Ectodermal cell (in vitro differentiated cells): ENCODE measurements at regions not wholly inside any gene's neighbourhood (a gene's known extent, or its start where the extent isn't known, plus 50 kb on each side); places are given as distances from the start of the nearest gene placed in this dataset.
"Not testable (repeated sequence)": the region's sequence is repeated elsewhere in the genome, so short reads cannot be mapped to it uniquely, and the experiment has no call there.

Source experiments
- H3K27ac ChIP-seq: 2 replicates; pipeline ENCODE4 v1.7.0; 2013; ENCODE audit warnings: mild to moderate bottlenecking, low read depth, low read length; ENCODE audit not compliant: insufficient read depth, poor library complexity, severe bottlenecking
- H3K27me3 ChIP-seq: 2 replicates; pipeline ENCODE4 v1.7.0; 2013; ENCODE audit warnings: mild to moderate bottlenecking, low read length; ENCODE audit not compliant: insufficient read depth, control insufficient read depth, poor library complexity, severe bottlenecking
- H3K36me3 ChIP-seq: one replicate; pipeline ENCODE4 v1.7.0; 2013; ENCODE audit warnings: low read length; ENCODE audit not compliant: control insufficient read depth, insufficient read depth
- H3K4me1 ChIP-seq: one replicate; pipeline ENCODE4 v1.7.0; 2013; ENCODE audit warnings: low read length; ENCODE audit not compliant: control insufficient read depth, insufficient read depth
- H3K4me3 ChIP-seq: 2 replicates; pipeline ENCODE4 v1.7.0; 2013; ENCODE audit warnings: low read depth, low read length, control low read depth; ENCODE audit not compliant: insufficient read depth
- H3K9me3 ChIP-seq: 2 replicates; pipeline ENCODE4 v1.7.0; 2013; ENCODE audit warnings: mild to moderate bottlenecking, low read length, moderate library complexity; ENCODE audit not compliant: control insufficient read depth
- WGBS, 2 experiments: methylation state at CpG; one replicate each; pipeline ENCODE4 v1.1.7; 2013; ENCODE audit warnings: missing lambda C conversion rate in 2 of 2; 5-methylcytosine and 5-hydroxymethylcytosine counted together

DNA sequence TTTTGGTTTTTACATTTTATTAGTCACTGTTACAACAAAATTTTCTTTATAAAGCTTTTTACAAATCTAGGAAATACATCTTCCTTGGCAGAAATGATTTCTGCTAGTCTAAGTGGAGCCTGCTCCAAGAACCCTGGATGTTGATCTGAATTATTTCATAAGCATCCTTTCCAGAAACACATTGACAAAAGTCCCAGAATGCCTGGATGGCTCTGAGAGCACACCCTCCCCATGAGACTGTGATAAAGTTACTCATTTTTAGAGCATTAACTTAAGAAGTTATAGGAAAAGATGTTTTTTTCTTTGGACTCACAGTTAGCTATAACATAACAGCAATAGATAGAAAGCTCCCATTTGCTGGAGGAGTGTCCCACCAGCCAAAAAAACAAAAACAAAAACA lies 559.6 kb upstream of the SPRY2 start:
- no peaks in the 10 kb centered on the region for H3K36me3 ChIP-seq
- no peaks in the 10 kb centered on the region for H3K27me3 ChIP-seq
- no peak overlapping the region for H3K27ac ChIP-seq
- H3K4me1 ChIP-seq: no peaks in the 10 kb centered on the region
- H3K9me3 ChIP-seq: no peaks in the 10 kb centered on the region
- H3K4me3 ChIP-seq: no peak overlapping the region

- not testable (repeated sequence) for H3K4me1 ChIP-seq, H3K27me3 ChIP-seq, H3K9me3 ChIP-seq, H3K4me3 ChIP-seq, H3K36me3 ChIP-seq, H3K27ac ChIP-seq
- 91 to 96% methylated on average over 4 of the region's 4 CpGs for WGBS, 2 experiments
These were observed 556.7 kb upstream of the SPRY2 start for GRCh38 chr13:80897641-80898040.

DNA sequence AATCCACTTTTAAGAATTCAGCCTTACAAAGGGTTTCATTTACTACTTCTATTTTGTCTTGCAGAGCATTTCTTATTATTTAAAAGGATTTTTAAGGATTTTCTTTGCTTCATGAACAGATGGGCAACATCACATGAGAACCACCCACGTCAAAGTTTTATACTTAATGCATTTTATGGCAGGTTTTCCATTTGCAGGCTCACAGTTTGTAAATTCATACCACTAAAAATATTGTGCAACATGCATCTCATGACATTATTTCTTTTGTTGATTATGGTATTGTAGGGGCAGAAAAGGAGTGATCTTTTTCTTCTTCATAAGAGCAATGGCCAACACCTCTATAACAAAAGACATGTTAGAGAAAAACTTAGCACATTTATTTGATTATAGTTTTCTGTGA lies 554.0 kb upstream of the SPRY2 start:
- H3K9me3 ChIP-seq: no peaks in the 10 kb centered on the region
- WGBS, 2 experiments: 100% methylated on average over 1 of the region's 1 CpG; no CpG with 5 or more reads in 1 of the 2 experiments
- H3K27ac ChIP-seq: no peak overlapping the region
- no peaks in the 10 kb centered on the region for H3K27me3 ChIP-seq
- no peaks in the 10 kb centered on the region for H3K36me3 ChIP-seq
- H3K4me3 ChIP-seq: no peak overlapping the region
- H3K4me1 ChIP-seq: no peaks in the 10 kb centered on the region

DNA sequence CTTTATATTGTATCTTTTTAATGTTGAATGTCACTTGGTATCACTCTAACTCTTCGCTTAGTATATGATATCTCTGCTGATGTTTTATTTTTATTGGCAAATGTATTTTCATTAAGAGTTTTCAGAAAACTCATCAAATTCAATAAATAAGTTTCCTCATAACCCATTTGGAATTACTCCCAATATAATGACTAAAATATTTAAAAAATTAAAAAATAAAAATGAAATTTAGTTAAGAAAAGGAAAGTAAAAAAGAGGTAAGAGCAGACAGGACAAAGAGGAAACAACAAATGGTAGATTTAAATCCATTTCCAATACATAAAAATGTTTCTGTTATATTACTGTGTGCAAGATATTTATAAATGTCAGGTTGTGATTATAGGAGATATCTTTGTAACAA lies 548.9 kb upstream of the SPRY2 start:
- no peaks in the 10 kb centered on the region for H3K9me3 ChIP-seq
- WGBS, 2 experiments: no CpG with 5 or more reads among the region's 1 CpG
- no peaks in the 10 kb centered on the region for H3K27me3 ChIP-seq
- no peak overlapping the region for H3K4me3 ChIP-seq
- H3K27ac ChIP-seq: no peak overlapping the region
- H3K36me3 ChIP-seq: no peaks in the 10 kb centered on the region
- H3K4me1 ChIP-seq: no peaks in the 10 kb centered on the region

- Histone ChIP-seq H3K27ac (no peak overlapping the region), H3K4me1 (no peaks in the 10 kb centered on the region), H3K36me3 (no peaks in the 10 kb centered on the region), H3K9me3 (no peaks in the 10 kb centered on the region), H3K27me3 (no peaks in the 10 kb centered on the region), H3K4me3 (no peak overlapping the region)
- 91 to 98% methylated on average over 2 of the region's 2 CpGs for WGBS, 2 experiments
These were observed 547.5 kb upstream of the SPRY2 start for GRCh38 chr13:80888390-80888789.

GRCh38 chr13:80884056-80884785 lies 543.3 kb upstream of the SPRY2 start:
- no peaks in the 10 kb centered on the region for H3K27me3 ChIP-seq
- WGBS, 2 experiments: 83% methylated on average over 1 of the region's 1 CpG
- H3K4me3 ChIP-seq: no peak overlapping the region
- no peaks in the 10 kb centered on the region for H3K4me1 ChIP-seq
- H3K36me3 ChIP-seq: no peaks in the 10 kb centered on the region
- no peak overlapping the region for H3K27ac ChIP-seq
- H3K9me3 ChIP-seq: no peaks in the 10 kb centered on the region

DNA sequence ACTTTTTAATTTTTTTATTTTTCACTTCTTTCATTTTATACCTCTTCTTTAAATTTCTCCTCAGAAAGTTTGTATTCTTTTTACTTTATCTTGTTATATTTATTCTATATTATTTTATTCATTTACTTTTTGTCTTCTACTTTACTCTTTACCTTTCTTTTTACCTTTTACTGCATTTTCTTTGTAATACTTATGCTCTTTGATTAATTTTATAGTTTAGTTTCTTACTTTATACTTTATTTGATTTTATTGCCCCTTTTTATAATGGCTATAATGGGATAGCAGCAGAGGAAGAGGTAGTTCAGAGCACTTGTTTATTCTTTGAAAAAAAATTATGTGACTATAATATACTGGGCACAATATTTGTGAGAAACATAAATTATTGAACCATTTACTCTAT lies 542.6 kb upstream of the SPRY2 start:
- H3K9me3 ChIP-seq: no peaks in the 10 kb centered on the region
- no peak overlapping the region for H3K4me3 ChIP-seq
- H3K4me1 ChIP-seq: no peaks in the 10 kb centered on the region
- H3K27me3 ChIP-seq: no peaks in the 10 kb centered on the region
- H3K36me3 ChIP-seq: no peaks in the 10 kb centered on the region
- no peak overlapping the region for H3K27ac ChIP-seq

DNA sequence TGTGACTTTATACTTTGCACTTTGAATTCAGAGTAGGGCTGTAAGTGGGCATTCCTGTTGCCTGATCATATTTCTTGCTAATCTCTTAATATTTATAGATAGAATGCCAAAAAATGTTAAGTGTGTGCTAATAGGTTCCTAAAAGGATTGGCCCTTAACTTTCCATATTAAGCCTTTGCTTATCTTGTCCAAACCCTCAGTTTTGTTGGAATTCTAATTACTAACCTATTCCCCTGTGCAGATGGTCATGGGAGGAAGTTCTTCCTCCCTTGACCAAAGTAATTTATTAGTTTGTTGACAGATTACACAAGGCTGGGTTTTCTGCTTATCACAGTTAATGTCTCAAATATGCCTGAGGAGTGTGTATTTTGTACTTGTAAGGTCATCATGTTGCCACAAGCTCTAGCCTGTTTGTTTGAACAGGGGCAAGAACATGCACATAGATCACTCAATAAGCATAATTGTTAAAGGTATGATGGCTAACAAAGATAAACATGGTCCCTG lies 541.1 kb upstream of the SPRY2 start:
- Histone ChIP-seq H3K4me1 (no peaks in the 10 kb centered on the region), H3K9me3 (no peaks in the 10 kb centered on the region), H3K4me3 (no peak overlapping the region), H3K27me3 (no peaks in the 10 kb centered on the region), H3K36me3 (no peaks in the 10 kb centered on the region), H3K27ac (no peak overlapping the region)

GRCh38 chr13:80881495-80881894 lies 540.6 kb upstream of the SPRY2 start:
- no peaks in the 10 kb centered on the region for H3K4me1 ChIP-seq
- H3K9me3 ChIP-seq: no peaks in the 10 kb centered on the region
- no peak overlapping the region for H3K27ac ChIP-seq
- no peaks in the 10 kb centered on the region for H3K27me3 ChIP-seq
- H3K36me3 ChIP-seq: no peaks in the 10 kb centered on the region
- H3K4me3 ChIP-seq: no peak overlapping the region

DNA sequence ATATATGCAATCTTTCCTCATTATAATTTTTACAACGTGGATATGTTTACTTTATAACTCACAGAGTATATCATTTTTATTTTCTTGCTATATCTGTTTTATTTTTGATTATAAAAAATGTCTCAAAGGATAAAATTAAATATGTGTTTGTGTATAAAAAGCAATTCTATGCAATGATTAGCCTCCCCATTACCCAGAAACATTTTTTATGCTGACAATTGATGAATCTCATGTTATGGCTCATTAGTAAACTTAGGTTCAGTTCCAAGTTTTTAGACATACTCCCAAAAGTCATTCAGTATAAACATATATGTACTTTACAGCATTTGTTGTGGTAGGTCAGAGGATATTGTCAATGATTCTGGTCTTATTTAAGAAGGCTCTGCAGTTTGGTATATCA lies 540.1 kb upstream of the SPRY2 start:
- no peaks in the 10 kb centered on the region for H3K27me3 ChIP-seq
- no peaks in the 10 kb centered on the region for H3K4me1 ChIP-seq
- no peaks in the 10 kb centered on the region for H3K36me3 ChIP-seq
- no peak overlapping the region for H3K27ac ChIP-seq
- H3K4me3 ChIP-seq: no peak overlapping the region
- no CpG with 5 or more reads among the region's 1 CpG for WGBS, 2 experiments
- H3K9me3 ChIP-seq: no peaks in the 10 kb centered on the region

- no peaks in the 10 kb centered on the region for H3K9me3 ChIP-seq
- H3K4me1 ChIP-seq: no peaks in the 10 kb centered on the region
- no peaks in the 10 kb centered on the region for H3K36me3 ChIP-seq
- no peak overlapping the region for H3K27ac ChIP-seq
- no peak overlapping the region for H3K4me3 ChIP-seq
- no peaks in the 10 kb centered on the region for H3K27me3 ChIP-seq
These were observed 537.0 kb upstream of the SPRY2 start for GRCh38 chr13:80877944-80878241.
